HepG2 (cell line): ENCODE measurements at regions not wholly inside any gene's neighbourhood (a gene's known extent, or its start where the extent isn't known, plus 50 kb on each side); places are given as distances from the start of the nearest gene placed in this dataset.
A peak's percentile ranks its signal among the peaks of the same experiment; 100 is the strongest.

Source experiments
- CHD4 ChIP-seq: fragments of 200-600 bp; sonication (generic); IDR thresholded peaks from 2 replicates; pipeline ENCODE4 v1.7.0; 2017; ENCODE audit warnings: mild to moderate bottlenecking, low read length, borderline replicate concordance
- GTF3A ChIP-seq: sonication (generic); formaldehyde crosslinking; conservative IDR thresholded peaks from 2 replicates; pipeline ENCODE4 v1.4.0; 2020; ENCODE audit warnings: mild to moderate bottlenecking, missing genetic modification reagents
- NAIF1 ChIP-seq: sonication (generic); formaldehyde crosslinking; IDR thresholded peaks from 2 replicates; pipeline ENCODE4 v1.5.0; 2020; ENCODE audit warnings: mild to moderate bottlenecking, missing genetic modification reagents, borderline replicate concordance
- NKX3-1 ChIP-seq: sonication (generic); formaldehyde crosslinking; IDR thresholded peaks from 2 replicates; pipeline ENCODE4 v1.5.0; 2020; ENCODE audit warnings: missing genetic modification reagents
- SALL1 ChIP-seq: sonication (generic); formaldehyde crosslinking; IDR thresholded peaks from 2 replicates; pipeline ENCODE4 v1.8.0; 2022; ENCODE audit warnings: mild to moderate bottlenecking, missing genetic modification reagents
- SNAI1 ChIP-seq: sonication (generic); formaldehyde crosslinking; IDR thresholded peaks from 2 replicates; pipeline ENCODE4 v1.5.0; 2020; ENCODE audit warnings: mild to moderate bottlenecking, missing genetic modification reagents, borderline replicate concordance
- SRF ChIP-seq: IDR thresholded peaks from 2 replicates; pipeline ENCODE4 v1.6.1; 2011; ENCODE audit warnings: mild to moderate bottlenecking, low read depth, low read length, moderate library complexity
- ZBTB7A ChIP-seq: sonication (generic); formaldehyde crosslinking; IDR thresholded peaks from 2 replicates; pipeline ENCODE4 v1.8.0; 2022; ENCODE audit warnings: mild to moderate bottlenecking, missing genetic modification reagents
- ZFX ChIP-seq: sonication (generic); formaldehyde crosslinking; IDR thresholded peaks from 2 replicates; pipeline ENCODE4 v1.4.0; 2020; ENCODE audit warnings: mild to moderate bottlenecking, low read depth, missing genetic modification reagents, moderate library complexity
- ZMYM3 ChIP-seq: sonication (generic); formaldehyde crosslinking; IDR thresholded peaks from 2 replicates; pipeline ENCODE4 v1.5.1; 2020; ENCODE audit warnings: mild to moderate bottlenecking, missing genetic modification reagents
- ZNF10 ChIP-seq: sonication (generic); formaldehyde crosslinking; IDR thresholded peaks from 2 replicates; pipeline ENCODE4 v1.4.0; 2020; ENCODE audit warnings: mild to moderate bottlenecking, low read depth, missing genetic modification reagents, borderline replicate concordance
- ZNF251 ChIP-seq: sonication (generic); formaldehyde crosslinking; IDR thresholded peaks from 2 replicates; pipeline ENCODE4 v1.9.0; 2021; ENCODE audit warnings: mild to moderate bottlenecking, missing genetic modification reagents
- ZNF343 ChIP-seq: sonication (generic); formaldehyde crosslinking; IDR thresholded peaks from 2 replicates; pipeline ENCODE4 v1.4.0; 2020; ENCODE audit warnings: mild to moderate bottlenecking, missing genetic modification reagents
- ZNF44 ChIP-seq: sonication (generic); formaldehyde crosslinking; IDR thresholded peaks from 2 replicates; pipeline ENCODE4 v1.5.1; 2020; ENCODE audit warnings: mild to moderate bottlenecking, missing genetic modification reagents
- ZNF749 ChIP-seq: sonication (generic); formaldehyde crosslinking; IDR thresholded peaks from 2 replicates; pipeline ENCODE4 v1.8.0; 2022; ENCODE audit warnings: mild to moderate bottlenecking, missing genetic modification reagents, moderate library complexity, borderline replicate concordance
- TF ChIP-seq, protein P1 (sequence below), 2 experiments: fragments of 450-650 bp in 1 of 2; sonication (generic) in 1 of 2; formaldehyde crosslinking; IDR thresholded peaks; 2 replicates each; pipeline versions ENCODE4 v1.5.0 to v1.8.0; 2020 to 2022; ENCODE audit warnings: mild to moderate bottlenecking in 1 of 2, missing genetic modification reagents in 1 of 2
- TF ChIP-seq, protein P2 (sequence below): sonication (generic); formaldehyde crosslinking; IDR thresholded peaks from one replicate; pipeline ENCODE4 v1.5.1; 2020; ENCODE audit warnings: mild to moderate bottlenecking, missing genetic modification reagents; ENCODE audit errors: not compliant biosample characterization
- TF ChIP-seq, protein P3 (sequence below): sonication (generic); formaldehyde crosslinking; IDR thresholded peaks from 2 replicates; pipeline ENCODE4 v1.5.0; 2020; ENCODE audit warnings: mild to moderate bottlenecking, missing genetic modification reagents
- TF ChIP-seq, protein P4 (sequence below): sonication (generic); formaldehyde crosslinking; IDR thresholded peaks from 2 replicates; pipeline ENCODE4 v1.9.0; 2022; ENCODE audit warnings: missing genetic modification reagents, mild to moderate bottlenecking, borderline replicate concordance

DNA sequence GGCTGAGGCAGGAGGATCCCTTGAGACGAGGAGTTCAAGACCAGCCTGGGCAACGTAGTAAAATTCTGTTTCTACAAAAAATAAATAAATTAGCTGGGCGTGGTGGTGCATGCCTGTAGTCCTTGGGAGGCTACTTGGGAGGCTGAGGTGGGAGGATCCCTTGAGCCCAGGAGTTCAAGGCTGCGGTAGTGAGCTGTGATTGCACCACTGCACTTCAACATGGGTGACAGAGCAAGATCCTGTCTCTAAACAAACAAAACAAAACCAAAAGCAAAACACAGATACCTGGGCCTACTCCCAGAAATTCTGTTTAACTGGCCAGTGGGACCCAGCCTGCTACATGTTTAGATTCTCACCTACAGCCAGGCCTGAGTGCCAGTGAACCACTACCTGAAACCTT is 74.6 kb upstream of the MEDAG start (continued):
- TF ChIP-seq ZFX (CRISPR knock-in tag) (0 out of 2 replicates have a peak, but pooled peaks have one; percentile 18), SALL1 (CRISPR knock-in tag) (peak; percentile 70), ZNF343 (CRISPR knock-in tag) (no peak), ZBTB7A (CRISPR knock-in tag) (no peak), ZNF749 (no peak), SRF (no peak), ZNF44 (no peak), ZNF10 (CRISPR knock-in tag) (no peak), NKX3-1 (no peak), GTF3A (no peak), NAIF1 (CRISPR knock-in tag) (no peak), CHD4 (peak; percentile 29; the same call in 1 of the 2 replicates), ZMYM3 (CRISPR knock-in tag) (peak; percentile 89), SNAI1 (CRISPR knock-in tag) (no peak), ZNF251 (no peak)
- TF ChIP-seq, protein P1, sequence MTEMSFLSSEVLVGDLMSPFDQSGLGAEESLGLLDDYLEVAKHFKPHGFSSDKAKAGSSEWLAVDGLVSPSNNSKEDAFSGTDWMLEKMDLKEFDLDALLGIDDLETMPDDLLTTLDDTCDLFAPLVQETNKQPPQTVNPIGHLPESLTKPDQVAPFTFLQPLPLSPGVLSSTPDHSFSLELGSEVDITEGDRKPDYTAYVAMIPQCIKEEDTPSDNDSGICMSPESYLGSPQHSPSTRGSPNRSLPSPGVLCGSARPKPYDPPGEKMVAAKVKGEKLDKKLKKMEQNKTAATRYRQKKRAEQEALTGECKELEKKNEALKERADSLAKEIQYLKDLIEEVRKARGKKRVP (CRISPR knock-in tag; IDR thresholded peaks at IDR 0.05) = peak in 1 of 2 experiments; percentile 67; a peak in 2 of 4 replicates
- TF ChIP-seq, protein P2, sequence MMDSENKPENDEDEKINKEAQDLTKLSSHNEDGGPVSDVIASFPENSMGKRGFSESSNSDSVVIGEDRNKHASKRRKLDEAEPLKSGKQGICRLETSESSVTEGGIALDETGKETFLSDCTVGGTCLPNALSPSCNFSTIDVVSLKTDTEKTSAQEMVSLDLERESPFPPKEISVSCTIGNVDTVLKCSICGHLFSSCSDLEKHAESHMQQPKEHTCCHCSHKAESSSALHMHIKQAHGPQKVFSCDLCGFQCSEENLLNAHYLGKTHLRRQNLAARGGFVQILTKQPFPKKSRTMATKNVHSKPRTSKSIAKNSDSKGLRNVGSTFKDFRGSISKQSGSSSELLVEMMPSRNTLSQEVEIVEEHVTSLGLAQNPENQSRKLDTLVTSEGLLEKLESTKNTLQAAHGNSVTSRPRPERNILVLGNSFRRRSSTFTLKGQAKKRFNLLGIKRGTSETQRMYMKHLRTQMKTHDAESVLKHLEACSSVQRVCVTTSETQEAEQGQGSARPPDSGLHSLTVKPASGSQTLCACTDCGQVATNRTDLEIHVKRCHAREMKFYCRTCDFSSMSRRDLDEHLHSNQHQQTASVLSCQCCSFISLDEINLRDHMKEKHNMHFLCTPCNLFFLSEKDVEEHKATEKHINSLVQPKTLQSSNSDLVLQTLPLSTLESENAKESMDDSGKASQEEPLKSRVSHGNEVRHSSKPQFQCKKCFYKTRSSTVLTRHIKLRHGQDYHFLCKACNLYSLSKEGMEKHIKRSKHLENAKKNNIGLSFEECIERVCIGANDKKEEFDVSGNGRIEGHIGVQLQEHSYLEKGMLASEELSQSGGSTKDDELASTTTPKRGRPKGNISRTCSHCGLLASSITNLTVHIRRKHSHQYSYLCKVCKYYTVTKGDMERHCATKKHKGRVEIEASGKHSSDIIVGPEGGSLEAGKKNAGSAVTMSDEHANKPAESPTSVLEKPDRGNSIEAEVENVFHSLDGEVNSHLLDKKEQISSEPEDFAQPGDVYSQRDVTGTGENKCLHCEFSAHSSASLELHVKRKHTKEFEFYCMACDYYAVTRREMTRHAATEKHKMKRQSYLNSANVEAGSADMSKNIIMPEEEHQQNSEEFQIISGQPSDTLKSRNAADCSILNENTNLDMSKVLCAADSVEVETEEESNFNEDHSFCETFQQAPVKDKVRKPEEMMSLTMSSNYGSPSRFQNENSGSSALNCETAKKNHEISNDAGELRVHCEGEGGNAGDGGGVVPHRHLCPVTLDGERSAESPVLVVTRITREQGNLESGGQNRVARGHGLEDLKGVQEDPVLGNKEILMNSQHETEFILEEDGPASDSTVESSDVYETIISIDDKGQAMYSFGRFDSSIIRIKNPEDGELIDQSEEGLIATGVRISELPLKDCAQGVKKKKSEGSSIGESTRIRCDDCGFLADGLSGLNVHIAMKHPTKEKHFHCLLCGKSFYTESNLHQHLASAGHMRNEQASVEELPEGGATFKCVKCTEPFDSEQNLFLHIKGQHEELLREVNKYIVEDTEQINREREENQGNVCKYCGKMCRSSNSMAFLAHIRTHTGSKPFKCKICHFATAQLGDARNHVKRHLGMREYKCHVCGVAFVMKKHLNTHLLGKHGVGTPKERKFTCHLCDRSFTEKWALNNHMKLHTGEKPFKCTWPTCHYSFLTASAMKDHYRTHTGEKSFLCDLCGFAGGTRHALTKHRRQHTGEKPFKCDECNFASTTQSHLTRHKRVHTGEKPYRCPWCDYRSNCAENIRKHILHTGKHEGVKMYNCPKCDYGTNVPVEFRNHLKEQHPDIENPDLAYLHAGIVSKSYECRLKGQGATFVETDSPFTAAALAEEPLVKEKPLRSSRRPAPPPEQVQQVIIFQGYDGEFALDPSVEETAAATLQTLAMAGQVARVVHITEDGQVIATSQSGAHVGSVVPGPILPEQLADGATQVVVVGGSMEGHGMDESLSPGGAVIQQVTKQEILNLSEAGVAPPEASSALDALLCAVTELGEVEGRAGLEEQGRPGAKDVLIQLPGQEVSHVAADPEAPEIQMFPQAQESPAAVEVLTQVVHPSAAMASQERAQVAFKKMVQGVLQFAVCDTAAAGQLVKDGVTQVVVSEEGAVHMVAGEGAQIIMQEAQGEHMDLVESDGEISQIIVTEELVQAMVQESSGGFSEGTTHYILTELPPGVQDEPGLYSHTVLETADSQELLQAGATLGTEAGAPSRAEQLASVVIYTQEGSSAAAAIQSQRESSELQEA (CRISPR knock-in tag) = no peak
- TF ChIP-seq, protein P3, sequence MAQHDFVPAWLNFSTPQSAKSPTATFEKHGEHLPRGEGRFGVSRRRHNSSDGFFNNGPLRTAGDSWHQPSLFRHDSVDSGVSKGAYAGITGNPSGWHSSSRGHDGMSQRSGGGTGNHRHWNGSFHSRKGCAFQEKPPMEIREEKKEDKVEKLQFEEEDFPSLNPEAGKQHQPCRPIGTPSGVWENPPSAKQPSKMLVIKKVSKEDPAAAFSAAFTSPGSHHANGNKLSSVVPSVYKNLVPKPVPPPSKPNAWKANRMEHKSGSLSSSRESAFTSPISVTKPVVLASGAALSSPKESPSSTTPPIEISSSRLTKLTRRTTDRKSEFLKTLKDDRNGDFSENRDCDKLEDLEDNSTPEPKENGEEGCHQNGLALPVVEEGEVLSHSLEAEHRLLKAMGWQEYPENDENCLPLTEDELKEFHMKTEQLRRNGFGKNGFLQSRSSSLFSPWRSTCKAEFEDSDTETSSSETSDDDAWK (CRISPR knock-in tag) = no peak
- TF ChIP-seq, protein P4, sequence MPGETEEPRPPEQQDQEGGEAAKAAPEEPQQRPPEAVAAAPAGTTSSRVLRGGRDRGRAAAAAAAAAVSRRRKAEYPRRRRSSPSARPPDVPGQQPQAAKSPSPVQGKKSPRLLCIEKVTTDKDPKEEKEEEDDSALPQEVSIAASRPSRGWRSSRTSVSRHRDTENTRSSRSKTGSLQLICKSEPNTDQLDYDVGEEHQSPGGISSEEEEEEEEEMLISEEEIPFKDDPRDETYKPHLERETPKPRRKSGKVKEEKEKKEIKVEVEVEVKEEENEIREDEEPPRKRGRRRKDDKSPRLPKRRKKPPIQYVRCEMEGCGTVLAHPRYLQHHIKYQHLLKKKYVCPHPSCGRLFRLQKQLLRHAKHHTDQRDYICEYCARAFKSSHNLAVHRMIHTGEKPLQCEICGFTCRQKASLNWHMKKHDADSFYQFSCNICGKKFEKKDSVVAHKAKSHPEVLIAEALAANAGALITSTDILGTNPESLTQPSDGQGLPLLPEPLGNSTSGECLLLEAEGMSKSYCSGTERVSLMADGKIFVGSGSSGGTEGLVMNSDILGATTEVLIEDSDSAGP = 0 out of 2 replicates have a peak, but pooled peaks have one; percentile 22
